NCI-H510A (cell line): ENCODE measurements at regions not wholly inside any gene's neighbourhood (a gene's known extent, or its start where the extent isn't known, plus 50 kb on each side); places are given as distances from the start of the nearest gene placed in this dataset.
"Not testable (repeated sequence)": the region's sequence is repeated elsewhere in the genome, so short reads cannot be mapped to it uniquely, and the experiment has no call there.

Experiments
- DNase-seq: peaks from one replicate; lab custom pipeline; 2025; lab: John Stamatoyannopoulos, UW

- no peak for DNase-seq
Measured at GRCh38 chr11:38721586-38722315, 2123.7 kb upstream of the RAG2 start.

- no peak for DNase-seq
Measured at GRCh38 chr11:38718659-38719058, 2120.6 kb upstream of the RAG2 start.

DNA sequence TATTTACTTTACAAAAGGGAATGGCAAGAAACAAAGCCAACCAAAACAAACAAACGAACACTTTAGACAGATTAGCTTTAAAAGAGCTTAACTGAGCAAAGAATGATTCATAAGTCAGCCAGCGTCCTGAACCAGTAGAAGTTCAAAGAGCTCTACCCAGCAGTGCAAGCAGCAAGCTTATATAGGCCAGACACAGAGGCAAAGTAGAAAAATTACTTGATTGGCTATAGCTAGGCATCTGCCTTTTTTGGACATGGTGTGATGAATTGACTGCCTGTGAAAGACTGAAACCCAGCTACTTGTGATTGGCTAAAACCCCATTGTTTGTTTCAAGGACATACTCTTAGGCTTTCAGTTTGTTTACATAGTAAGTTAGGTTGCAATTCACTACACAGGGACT, 2120.0 kb upstream of the RAG2 start:
- no peak for DNase-seq

DNA sequence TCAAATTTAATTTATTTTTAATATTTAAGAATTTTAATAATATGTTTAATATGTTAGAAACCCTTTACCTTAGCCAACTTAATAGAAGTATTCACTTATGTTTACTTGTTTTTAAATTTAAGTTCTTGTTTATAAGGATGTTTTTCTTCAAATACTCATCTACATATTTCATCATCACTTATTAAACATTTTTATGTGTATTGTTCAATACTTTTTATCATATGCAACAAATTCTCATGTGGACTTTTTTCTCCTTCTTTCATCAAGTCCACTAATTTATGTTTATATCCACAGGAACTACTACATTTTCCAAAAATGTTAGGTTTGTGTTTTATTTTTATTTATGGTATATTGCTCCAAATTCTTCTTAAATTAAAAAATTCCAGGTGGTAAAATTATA, 2113.1 kb upstream of the RAG2 start:
- no peak for DNase-seq

GRCh38 chr11:38710262-38710661, 2112.2 kb upstream of the RAG2 start:
- no peak for DNase-seq

DNA sequence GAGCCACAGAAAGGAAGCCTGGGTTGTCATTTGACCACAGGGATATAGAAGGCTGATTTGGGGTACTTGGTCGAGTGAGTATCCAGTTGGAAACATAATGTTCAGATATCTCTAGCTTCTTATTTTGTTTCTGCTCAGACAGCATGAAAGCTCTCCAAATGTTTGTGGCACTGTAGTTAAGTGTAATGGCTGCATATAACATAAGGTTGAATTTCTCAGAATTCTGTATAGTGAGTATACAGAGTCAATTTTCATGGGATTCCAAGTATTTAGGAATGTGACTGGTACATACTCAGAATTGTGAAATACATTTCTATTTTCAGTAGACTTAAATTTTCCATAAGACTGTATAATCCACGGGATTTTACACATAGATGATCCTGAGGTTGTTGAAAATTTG, 2102.1 kb upstream of the RAG2 start:
- no peak for DNase-seq

GRCh38 chr11:38693306-38693705, 2095.3 kb upstream of the RAG2 start:
- DNase-seq, result no peak

DNA sequence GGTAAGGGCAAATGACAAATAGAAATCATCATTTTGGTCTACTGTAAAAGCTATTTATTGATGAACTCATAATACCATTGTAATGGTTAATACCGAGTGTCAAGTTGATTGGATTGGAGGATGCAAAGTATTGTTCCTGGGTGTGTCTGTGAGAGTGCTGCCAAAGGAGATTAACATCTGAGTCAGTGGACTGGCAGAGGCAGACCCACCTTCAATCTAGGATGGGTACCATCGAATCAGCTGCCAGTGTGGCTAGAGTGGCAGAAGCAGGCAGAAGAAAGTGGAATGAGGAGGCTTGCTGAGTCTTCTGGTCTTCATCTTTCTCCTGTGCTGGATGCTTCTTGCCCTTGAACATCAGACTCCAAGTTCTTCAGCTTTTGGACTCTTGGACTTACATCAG, 2092.2 kb upstream of the RAG2 start:
- DNase-seq, result not testable (repeated sequence)

DNA sequence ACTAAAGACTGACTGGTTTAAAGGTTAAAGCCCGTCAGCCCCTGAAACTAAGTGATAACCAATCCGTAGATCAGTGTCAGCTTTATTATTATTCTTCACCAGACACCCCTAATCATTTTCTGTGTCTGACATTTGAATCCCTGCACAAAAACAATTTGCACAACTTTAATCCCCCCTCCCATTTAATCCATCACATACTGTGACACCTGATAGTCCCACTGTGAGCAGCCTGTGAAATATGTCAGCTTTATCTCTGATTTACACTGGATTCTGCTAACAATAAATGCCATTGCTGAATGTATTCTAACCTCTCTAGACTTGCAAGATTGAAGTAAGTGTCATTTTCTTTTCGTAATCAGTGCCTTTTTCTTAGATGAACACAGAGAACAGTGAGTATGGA, 2089.0 kb upstream of the RAG2 start:
- DNase-seq, result no peak

DNA sequence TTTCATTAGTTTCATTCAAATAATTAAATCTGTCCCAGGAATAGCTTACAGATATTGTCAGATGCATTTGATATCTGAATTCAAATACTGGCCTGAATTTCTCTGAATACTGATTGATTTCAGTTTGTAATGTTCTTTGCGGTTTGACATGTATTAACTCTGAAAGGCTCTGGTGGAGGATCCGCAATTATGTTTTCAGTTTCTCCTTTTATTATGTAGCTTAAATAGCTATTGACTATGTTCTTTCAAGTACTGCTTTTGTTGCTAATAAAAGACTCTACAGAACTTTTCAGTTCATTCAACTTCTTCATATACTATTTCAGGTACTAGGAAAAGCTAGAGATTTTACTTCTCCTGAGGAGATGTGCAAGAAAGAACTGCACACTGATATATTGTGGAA, 2085.4 kb upstream of the RAG2 start:
- DNase-seq, result no peak

DNA sequence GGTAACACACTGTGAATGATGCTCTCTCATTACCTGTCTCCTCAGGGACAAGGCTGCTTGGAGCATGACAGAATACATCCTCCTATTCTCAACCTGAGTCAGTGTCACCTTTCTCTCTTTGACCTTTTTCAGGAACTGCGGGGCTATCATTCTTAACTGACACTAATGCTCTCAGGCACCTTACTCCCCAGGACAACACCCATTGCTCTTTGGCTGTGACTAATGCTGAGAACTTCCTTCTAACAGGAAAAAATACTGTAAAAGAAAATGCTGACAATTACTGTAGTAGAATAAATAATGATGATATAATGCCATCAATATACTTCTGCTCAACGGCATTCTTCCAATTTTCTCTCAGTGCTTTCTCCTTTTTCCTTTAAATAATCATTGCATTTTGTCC, 2082.7 kb upstream of the RAG2 start:
- no peak for DNase-seq

DNA sequence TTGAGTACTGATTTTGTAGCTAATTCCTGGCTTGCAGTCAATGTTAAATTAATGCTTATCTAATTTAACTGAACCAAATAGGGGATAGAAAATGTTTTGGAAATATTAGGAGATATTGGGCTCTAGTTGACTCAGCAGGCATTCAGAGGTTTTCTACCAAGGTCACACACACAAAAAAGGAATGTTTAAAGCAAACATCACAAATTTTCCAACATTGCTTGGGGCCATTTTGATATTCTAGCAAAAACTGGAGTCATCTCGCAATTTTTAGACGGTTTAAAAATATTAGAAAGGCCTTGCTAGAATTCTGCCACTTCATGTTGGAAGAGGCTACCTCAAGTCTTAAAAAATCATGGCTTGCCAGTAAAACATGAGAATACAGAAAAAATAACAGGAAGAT, 2082.1 kb upstream of the RAG2 start:
- DNase-seq, result no peak

GRCh38 chr11:38672445-38672844, 2074.4 kb upstream of the RAG2 start:
- no peak for DNase-seq

GRCh38 chr11:38667359-38667758, 2069.3 kb upstream of the RAG2 start:
- no peak for DNase-seq

DNA sequence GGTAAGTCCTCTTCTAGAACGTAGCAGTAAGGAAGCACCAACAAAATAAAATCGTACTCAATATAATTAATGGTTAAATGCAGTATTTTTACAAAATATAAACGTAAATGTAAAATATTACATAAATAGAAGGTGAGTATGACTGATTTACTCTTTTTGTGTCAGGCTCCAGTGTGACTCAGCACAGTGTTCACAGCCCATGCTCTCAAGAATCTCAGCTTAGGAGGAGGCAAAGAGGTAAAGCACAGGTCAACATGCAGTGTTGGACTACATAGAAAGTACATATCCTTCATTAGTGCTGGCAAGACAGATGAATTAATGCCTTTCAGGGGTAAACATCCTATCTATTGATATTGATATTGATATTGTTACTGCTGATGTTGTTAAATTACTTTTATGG, 2050.6 kb upstream of the RAG2 start:
- no peak for DNase-seq

DNA sequence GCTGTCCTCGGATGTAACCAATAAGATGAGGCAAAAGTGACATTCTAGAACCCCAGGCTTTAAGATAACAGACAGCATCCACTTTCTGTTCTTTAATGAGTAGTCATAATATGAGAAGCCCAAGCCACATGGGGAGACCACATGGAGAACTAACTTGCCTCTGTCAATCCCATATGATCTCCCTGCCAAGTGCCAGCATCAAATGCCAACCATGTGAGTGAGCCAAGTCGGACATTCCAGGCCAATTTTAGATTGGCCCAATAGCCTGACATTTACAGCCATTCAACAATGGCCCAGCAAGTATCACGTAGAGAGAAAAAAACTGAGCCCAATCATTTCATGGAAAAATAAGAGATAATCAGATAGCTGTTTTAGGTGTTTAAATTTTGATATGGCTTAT, 2048.3 kb upstream of the RAG2 start:
- DNase-seq, result no peak

- DNase-seq, result no peak
Measured at GRCh38 chr11:38640854-38641253, 2042.8 kb upstream of the RAG2 start.

DNA sequence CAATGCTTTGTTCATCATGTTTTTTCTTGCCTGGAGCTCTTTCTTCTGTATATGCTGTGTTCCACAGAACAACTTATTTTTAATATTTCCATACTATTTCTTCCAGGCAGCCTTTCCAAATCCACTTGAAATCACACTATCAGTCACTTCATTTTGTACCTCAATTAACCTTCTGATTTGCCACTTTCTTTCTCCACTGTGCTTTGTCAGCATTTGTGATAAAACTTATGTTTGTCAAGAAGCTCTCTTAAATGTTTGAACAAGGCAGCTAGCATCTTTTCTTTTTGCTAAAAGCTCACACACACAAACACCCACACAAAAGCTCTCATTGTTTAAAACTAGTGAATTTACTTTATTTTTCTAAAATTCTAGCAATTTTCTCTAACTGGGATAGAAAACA, 2014.7 kb upstream of the RAG2 start:
- DNase-seq, result no peak

- DNase-seq, result not testable (repeated sequence)
Measured at GRCh38 chr11:38601371-38601770, 2003.3 kb upstream of the RAG2 start.

DNA sequence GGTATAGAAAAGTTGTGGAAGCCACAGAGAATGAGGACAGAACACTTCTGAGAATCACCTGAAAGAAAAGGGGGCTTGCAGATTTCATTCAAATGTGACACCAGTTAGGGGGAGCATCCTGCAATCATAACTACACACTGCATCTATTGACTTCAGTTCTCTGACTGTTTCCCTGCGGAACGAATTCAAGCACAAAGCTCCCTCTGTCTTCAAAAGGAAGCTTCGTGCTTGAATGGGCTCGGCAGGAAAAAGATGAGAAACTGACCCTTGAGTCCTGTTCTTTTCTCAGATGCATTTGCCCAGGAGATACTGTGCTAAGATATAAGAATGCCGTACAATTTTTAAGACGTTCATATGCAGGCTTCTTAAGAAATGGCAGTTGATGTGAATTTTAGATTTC, 2000.4 kb upstream of the RAG2 start:
- DNase-seq, result no peak

DNA sequence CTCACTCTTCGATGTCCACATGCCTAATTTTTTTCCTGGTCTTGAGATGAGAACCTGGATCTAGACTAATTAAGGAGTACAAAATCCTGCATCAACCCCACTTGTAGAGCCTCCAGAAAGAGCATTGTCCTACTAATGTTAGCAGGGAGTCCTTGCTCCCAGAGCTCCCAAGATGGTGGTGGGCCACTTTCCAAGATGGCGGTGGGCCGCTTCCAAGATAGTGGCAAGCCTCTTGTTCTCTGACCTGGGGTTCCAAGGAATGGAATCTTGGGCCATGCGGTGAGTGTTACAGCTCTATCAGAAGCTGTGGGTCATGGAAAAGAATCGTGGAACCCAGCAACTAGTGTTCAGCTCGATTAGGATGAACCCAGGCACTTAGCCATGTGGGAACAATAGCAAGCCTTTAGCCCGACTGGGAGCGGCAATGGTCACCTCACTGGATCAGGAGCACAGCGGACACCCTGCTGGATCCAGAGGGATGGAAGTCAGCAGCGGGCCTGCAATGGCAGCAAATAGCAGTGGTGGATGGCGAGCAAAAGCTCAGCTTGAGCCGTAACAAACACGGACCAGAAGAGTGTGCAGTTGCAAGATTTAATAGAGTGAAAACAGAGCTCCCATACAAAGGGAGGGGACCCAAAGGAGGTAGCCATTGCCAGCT, 1997.5 kb upstream of the RAG2 start:
- not testable (repeated sequence) for DNase-seq

- DNase-seq, result no peak
Measured at GRCh38 chr11:38594895-38595294, 1996.9 kb upstream of the RAG2 start.

- DNase-seq, result no peak
Measured at GRCh38 chr11:38593649-38594048, 1995.6 kb upstream of the RAG2 start.

GRCh38 chr11:38582756-38583155, 1984.7 kb upstream of the RAG2 start:
- DNase-seq, result no peak
